NCI-H446 treated with DMSO at 0.1 percent for 48 hours (cell line): ENCODE measurements at regions not wholly inside any gene's neighbourhood (a gene's known extent, or its start where the extent isn't known, plus 50 kb on each side); places are given as distances from the start of the nearest gene placed in this dataset.
A peak's percentile ranks its signal among the peaks of the same experiment; 100 is the strongest.

Experiments
- DNase-seq: peaks from one replicate; lab custom pipeline; 2025; lab: John Stamatoyannopoulos, UW

GRCh38 chr2:37425408-37425807 is 81.0 kb downstream of the QPCT start:
- DNase-seq: no peak

- DNase-seq: no peak
These were observed 82.8 kb downstream of the QPCT start for GRCh38 chr2:37427241-37427640.

DNA sequence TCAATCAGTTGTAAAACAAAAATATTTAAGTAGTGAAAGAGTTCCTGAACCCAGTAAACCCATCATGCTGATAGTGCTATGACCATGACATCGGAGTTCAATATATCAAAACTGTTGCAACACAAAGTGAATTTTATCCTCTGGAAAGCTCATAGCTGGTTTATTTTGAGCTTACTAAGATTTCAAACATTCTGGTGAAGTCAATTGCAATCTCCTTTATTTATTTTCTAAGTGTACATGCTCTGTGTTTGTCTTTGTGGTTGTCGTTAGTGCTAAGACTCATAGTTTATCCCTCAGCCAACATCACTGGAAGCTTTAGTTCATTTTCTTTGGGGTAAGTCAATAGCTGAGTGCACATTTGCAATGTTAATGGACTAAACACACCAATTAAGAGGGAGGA is 91.9 kb downstream of the QPCT start:
- DNase-seq: no peak

DNA sequence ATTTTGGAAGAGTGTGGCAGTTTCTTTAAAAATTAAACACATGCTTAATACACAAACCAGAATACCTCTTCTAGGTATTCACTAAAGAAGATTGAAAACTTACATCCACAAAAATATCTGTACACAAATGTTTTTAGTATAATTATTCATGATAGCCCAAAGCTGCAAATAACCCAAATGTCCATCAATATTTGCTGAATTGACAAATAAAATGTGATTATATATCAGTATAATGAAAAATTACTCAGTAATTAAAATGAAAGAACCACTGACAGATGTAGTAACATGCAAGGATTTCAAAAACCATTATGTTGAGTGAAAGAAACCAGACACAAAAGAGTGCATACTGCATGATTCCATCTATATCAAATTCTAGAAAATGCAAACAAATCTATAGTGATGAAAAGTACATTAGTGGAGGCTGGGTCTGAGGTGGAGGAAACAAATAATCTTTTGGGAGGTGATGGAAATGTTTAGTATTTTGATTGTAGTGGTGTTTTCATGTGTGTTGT is 94.8 kb downstream of the QPCT start:
- no peak for DNase-seq

GRCh38 chr2:37441055-37441454 is 96.6 kb downstream of the QPCT start:
- DNase-seq: no peak

DNA sequence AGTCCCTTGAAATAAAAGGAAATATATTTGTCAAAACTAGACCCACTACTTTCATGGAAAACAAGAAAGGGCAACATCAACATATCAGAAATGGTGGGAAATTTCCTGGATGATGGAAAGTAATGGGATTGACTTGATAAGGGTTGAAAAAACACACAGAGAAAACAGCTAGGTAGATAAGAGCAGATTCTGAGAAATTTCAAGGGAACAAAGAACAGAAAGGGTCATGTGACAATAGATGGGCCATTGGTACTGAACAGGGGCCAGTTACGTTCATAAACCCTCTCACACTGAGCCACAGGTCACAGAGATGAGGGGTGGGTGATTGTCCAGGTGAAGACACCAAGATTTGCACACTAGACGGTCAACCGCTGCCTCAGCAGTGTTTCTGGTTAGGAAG is 98.7 kb downstream of the QPCT start:
- DNase-seq: no peak

DNA sequence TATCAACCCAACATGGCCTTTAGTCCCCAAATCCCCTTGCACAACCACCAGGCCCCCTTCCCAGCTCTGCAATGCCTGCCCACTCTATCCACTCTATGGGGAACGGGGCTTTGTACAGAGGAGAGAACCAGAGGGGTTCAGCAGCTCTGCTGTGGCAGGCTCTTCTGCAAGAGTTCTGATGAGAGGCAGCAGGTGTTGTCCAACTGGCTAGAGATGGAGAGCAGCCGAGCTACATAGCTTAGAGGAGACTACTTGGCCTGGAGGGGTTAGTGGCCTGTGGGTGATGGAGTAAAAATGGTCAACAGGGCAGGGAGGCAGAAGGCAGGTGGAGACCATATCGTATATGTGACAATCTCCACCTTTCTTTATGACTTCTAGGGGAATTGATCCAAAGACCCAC is 103.0 kb downstream of the QPCT start:
- no peak for DNase-seq

DNA sequence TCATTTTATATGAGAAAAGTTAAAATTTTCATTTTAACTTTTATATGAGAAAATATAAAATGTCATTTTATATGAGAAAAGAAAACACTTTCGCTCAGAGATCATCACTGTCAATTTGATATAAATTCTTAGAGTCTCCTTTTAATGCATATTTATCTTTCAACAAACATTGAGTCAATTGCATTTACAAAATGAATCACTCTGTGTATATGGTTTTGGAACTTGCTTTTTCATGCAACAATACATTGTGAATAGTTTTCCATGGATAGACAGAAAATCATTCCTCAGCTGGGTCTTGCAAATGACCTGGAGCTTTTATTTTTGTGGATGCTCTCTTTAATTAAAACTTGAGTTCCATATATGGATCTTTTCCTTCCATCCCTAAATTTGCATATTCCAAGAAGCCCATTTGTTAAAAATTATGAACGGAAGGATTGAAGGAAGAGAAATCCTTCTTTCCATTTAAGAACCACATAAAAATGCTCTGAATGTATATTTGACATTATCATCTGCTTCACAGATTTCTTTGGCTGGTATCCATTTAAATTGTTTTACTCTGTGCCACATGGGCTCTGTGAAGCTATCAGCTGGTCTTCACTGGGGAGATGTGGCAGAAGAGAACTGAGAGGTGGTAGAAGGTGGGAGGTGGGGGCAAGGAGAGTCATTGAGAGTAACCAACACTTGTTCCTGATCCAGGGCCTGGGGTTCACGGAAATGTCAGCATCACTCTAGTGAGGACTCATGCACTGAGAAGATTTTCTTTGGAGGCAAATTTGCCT is 104.1 kb downstream of the QPCT start:
- no peak for DNase-seq

GRCh38 chr2:37449761-37450296 is 105.4 kb downstream of the QPCT start:
- DNase-seq: no peak

DNA sequence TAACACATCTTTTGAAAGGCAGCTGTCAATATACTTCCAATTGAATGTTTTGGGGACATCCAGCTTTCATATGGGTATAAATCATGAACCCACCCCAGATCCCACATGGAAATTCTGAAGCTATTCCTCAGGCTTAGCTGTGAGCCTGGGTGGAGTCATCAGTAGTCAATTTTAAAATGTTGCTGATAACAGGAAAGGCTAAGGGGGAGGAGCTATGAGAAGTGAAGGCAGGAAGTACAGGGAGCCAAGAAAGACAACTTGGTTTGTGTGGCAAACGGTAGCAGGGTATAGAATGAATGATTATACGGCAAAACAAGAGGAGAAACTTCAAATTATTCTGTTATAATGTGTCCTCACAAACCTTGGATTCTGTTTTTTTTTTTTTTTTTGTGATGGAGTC is 108.6 kb downstream of the QPCT start:
- DNase-seq: no peak

- DNase-seq: no peak
These were observed 110.7 kb downstream of the QPCT start for GRCh38 chr2:37454851-37455762.

DNA sequence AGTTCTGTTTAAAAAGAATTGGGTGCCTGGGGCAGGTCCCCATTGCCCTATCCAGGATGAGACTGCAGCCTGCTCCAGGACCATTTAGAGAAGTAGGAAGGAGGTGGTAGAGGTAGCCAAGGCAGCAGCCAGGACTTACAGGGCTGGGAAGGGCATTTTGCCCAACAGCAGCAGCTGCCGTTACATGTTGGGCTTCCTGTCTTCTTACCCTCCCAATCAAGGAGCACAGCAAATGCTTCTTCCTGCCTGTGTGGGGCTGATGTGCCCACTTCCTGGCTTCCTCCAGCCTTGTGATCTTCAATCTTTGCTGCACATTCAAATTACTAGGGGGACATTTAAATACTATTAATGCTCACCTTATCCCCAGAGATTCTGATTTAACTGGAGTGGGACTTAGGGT is 112.0 kb downstream of the QPCT start:
- peak; percentile 31 for DNase-seq

GRCh38 chr2:37457401-37457901 is 113.0 kb downstream of the QPCT start:
- no peak for DNase-seq

GRCh38 chr2:37458133-37458532 is 113.7 kb downstream of the QPCT start:
- no peak for DNase-seq

GRCh38 chr2:37459095-37459981 is 114.9 kb downstream of the QPCT start:
- no peak for DNase-seq

DNA sequence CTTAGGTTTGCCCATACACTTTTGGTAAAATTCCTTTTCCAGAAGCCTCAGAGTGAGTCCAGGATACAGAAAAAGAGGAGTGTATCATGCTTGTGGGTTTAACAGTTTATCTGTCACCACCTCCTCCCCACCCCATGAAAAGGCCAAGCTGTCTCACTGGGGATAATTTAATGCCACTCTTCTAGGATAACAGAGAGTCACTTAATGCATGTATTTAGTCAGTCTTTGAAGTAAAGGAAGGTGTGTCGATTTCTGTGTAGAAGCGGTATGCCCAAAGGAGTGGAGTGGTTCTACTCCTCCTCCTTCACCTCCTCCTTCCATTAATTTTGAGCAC is 116.4 kb downstream of the QPCT start:
- no peak for DNase-seq

GRCh38 chr2:37464067-37464466 is 119.6 kb downstream of the QPCT start:
- no peak for DNase-seq

- DNase-seq: no peak
These were observed 122.2 kb downstream of the QPCT start for GRCh38 chr2:37466533-37467222.

GRCh38 chr2:37468170-37468569 is 123.7 kb downstream of the QPCT start:
- no peak for DNase-seq

DNA sequence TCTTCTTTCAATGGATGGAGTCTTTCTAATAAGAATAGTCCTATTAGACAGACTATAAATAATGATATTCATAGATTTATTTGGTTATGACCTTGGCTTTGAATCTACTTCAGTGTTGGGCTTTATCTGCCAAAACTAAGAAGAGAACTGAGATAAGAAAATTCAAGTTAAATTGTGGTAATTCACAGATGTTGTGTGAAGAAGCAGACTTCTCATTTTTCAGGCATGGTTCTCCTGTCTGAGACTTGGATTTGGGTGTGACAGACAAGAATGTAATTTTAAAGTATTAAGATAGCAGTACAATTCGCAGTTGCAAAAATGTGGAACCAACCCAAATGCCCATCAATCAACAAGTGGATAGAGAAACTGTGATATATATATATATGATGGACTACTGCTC is 124.7 kb downstream of the QPCT start:
- DNase-seq: no peak

DNA sequence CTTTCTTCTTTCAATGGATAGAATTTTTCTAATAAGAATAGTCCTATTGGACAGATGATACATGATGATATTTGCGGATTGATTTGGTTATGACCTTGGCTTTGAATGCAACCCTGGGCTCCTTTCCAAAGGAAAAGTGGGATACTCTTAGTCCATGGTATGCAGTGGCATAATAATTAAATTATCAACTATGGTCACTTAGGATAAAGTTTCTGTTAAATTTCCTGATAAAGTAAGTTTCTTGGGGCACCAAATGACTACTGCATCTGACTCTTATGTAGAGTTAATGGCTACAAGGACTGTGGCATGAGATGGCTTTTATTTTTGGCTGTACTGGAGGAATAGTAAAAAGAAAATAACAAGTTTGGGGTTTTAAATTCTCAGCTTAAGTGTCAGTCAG is 126.7 kb downstream of the QPCT start:
- DNase-seq: no peak
